Cardiac fibroblast (primary cell): ENCODE measurements at regions not wholly inside any gene's neighbourhood (a gene's known extent, or its start where the extent isn't known, plus 50 kb on each side); places are given as distances from the start of the nearest gene placed in this dataset.

Source experiments
- DNase-seq, 2 donors: peaks; one replicate each; pipeline versions ENCODE4 v3.0.0 to v3.0.0-alpha.2; 2010; ENCODE audit warnings: low read depth in 2 of 2
- H3K4me3 ChIP-seq, 2 donors: replicated peaks in 1 of 2; 1 replicate in 1 of 2; 2 replicates in 1 of 2; pipeline ENCODE4 v1.5.1; 2011; ENCODE audit warnings: low read depth in 2 of 2, low read length in 2 of 2, mild to moderate bottlenecking in 2 of 2, moderate library complexity in 1 of 2
- CTCF ChIP-seq: IDR thresholded peaks from one replicate; pipeline ENCODE4 v1.5.1; 2011; ENCODE audit warnings: low read depth, mild to moderate bottlenecking, low read length, inconsistent platforms

GRCh38 chr14:83044001-83044400 is 1510.3 kb upstream of the SEL1L start:
- H3K4me3 ChIP-seq, result no peak overlapping the region
- no peak for DNase-seq
- no peak for TF ChIP-seq CTCF

DNA sequence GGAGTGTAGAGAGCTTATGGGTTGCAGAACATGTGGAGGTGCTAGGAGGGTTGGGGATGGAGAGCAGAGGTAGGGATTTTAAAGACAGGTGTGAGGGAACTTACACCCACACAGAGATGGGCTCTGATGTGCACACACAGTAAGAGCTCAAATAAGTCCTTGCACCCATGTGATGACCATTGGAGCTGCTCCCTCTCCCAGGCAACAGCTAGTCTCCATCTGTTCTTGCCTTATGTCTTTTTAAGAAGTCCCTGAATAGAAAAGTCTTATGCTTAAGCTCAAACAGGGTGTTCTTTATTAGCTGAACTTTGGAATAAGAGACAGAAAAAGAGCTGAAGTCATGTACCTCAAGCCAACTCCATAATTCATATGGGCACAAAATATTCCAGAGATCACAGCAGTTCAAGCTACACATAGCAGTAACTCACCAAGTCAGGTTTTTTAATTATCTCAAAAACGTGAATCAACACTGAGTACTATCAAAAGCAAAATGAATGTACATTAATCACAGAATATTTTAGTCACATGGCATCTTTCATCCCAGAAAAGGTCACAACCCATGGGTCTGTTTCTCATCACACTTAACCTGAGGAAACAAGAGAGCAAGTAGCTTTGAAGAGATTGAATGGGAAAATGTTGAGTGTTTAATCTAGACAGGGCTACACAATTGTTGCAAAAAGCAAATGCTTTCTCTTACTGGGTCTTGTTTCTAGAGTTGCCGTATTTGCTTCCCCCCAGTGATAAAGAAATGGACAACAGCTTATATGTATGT is 1513.6 kb upstream of the SEL1L start:
- H3K4me3 ChIP-seq, result no peak overlapping the region
- DNase-seq, result no peak
- TF ChIP-seq CTCF, result no peak

- TF ChIP-seq CTCF, result no peak
- H3K4me3 ChIP-seq, result no peak overlapping the region
- DNase-seq, result no peak
Measured at GRCh38 chr14:83053022-83053710, 1519.5 kb upstream of the SEL1L start.

GRCh38 chr14:83058068-83058467 is 1524.4 kb upstream of the SEL1L start:
- no peak for TF ChIP-seq CTCF
- no peak for DNase-seq
- no peak overlapping the region for H3K4me3 ChIP-seq

GRCh38 chr14:83071888-83072501 is 1538.3 kb upstream of the SEL1L start:
- peak in 1 of 2 donors; percentile 17 for DNase-seq

GRCh38 chr14:83085136-83085535 is 1551.5 kb upstream of the SEL1L start:
- no peak for TF ChIP-seq CTCF
- DNase-seq, result no peak
- no peak overlapping the region for H3K4me3 ChIP-seq

More at GRCh38 chr14:83071888-83072501, 1538.3 kb upstream of the SEL1L start:
- H3K4me3 ChIP-seq, result no peak overlapping the region
- TF ChIP-seq CTCF, result peak; percentile 5
